Neural cell (in vitro differentiated cells): ENCODE measurements at regions not wholly inside any gene's neighbourhood (a gene's known extent, or its start where the extent isn't known, plus 50 kb on each side); places are given as distances from the start of the nearest gene placed in this dataset.

Source experiments
- H2AFZ ChIP-seq: fragments of 200-600, 300-800 bp; sonication (generic), shearing (Covaris generic); 2 replicates; pipeline ENCODE4 v1.6.0; 2014; ENCODE audit warnings: low read depth, mild to moderate bottlenecking, antibody characterized with exemption, low read length, moderate library complexity
- H3F3A ChIP-seq: fragments of 200-600 bp; shearing (Covaris generic); 2 replicates; pipeline ENCODE4 v1.6.1; 2016; ENCODE audit warnings: mild to moderate bottlenecking, moderate library complexity, mixed read lengths, antibody characterized with exemption, low read length; ENCODE audit not compliant: insufficient read depth, poor library complexity, severe bottlenecking
- H3K27ac ChIP-seq: fragments of 200-600, 300-800 bp; sonication (generic), shearing (Covaris generic); 2 replicates; pipeline ENCODE4 v1.5.1; 2014; ENCODE audit warnings: mild to moderate bottlenecking, low read length, moderate library complexity
- H3K27me3 ChIP-seq: fragments of 300-800, 200-600 bp; sonication (generic), shearing (Covaris generic); 2 replicates; pipeline ENCODE4 v1.6.0; 2014; ENCODE audit warnings: mild to moderate bottlenecking, low read depth, low read length, moderate library complexity; ENCODE audit not compliant: insufficient read depth
- H3K36me3 ChIP-seq: fragments of 300-800, 200-600 bp; sonication (generic), shearing (Covaris generic); 2 replicates; pipeline ENCODE4 v1.5.1; 2014; ENCODE audit warnings: mild to moderate bottlenecking, antibody characterized with exemption, low read length, moderate library complexity; ENCODE audit not compliant: insufficient read depth
- H3K4me2 ChIP-seq: fragments of 300-800, 200-600 bp; sonication (generic), shearing (Covaris generic); 2 replicates; pipeline ENCODE4 v1.6.0; 2014; ENCODE audit warnings: mild to moderate bottlenecking, low read length
- H3K4me3 ChIP-seq: fragments of 300-800, 200-600 bp; sonication (generic), shearing (Covaris generic); 2 replicates; pipeline ENCODE4 v1.5.1; 2014; ENCODE audit warnings: mild to moderate bottlenecking, low read length, moderate library complexity
- H3K79me2 ChIP-seq: fragments of 200-600 bp; shearing (Covaris generic); replicated peaks from 2 replicates; pipeline ENCODE4 v1.6.0; 2014; ENCODE audit warnings: mild to moderate bottlenecking, low read length, moderate library complexity; ENCODE audit not compliant: insufficient read depth
- H3K9ac ChIP-seq: fragments of 300-800, 200-600 bp; sonication (generic), shearing (Covaris generic); 2 replicates; pipeline ENCODE4 v1.6.1; 2016; ENCODE audit warnings: mild to moderate bottlenecking, low read length, mixed read lengths
- H3K9me2 ChIP-seq: fragments of 200-600 bp; shearing (Covaris generic); 2 replicates; pipeline ENCODE4 v1.6.1; 2016; ENCODE audit warnings: mild to moderate bottlenecking, low read length, mixed read lengths; ENCODE audit not compliant: insufficient read depth
- H3K9me3 ChIP-seq: fragments of 200-600, 300-800 bp; sonication (generic), shearing (Covaris generic); 2 replicates; pipeline ENCODE4 v1.6.1; 2016; ENCODE audit warnings: mild to moderate bottlenecking, mixed run types, low read length, moderate library complexity, mixed read lengths
- H4K20me1 ChIP-seq: fragments of 200-600 bp; shearing (Covaris generic); 2 replicates; pipeline ENCODE4 v1.6.1; 2016; ENCODE audit warnings: mild to moderate bottlenecking, mixed run types; ENCODE audit not compliant: insufficient read depth
- EP300 ChIP-seq: fragments of 450-650 bp; conservative IDR thresholded peaks from 2 replicates; pipeline ENCODE4 v1.6.1; 2014; ENCODE audit warnings: antibody characterized with exemption, mild to moderate bottlenecking, moderate library complexity; ENCODE audit not compliant: poor library complexity, severe bottlenecking
- EZH2 ChIP-seq: fragments of 200-600, 300-800 bp; shearing (Covaris generic), sonication (generic); IDR thresholded peaks from 2 replicates; pipeline ENCODE4 v1.6.1; 2014; ENCODE audit warnings: antibody characterized with exemption, low read length, borderline replicate concordance, mild to moderate bottlenecking; ENCODE audit not compliant: insufficient read depth, poor library complexity, severe bottlenecking
- MXI1 ChIP-seq: fragments of 450-650 bp; conservative IDR thresholded peaks from 2 replicates; pipeline ENCODE4 v1.6.1; 2014; ENCODE audit warnings: antibody characterized with exemption, mild to moderate bottlenecking; ENCODE audit not compliant: poor library complexity, severe bottlenecking
- POLR2AphosphoS5 ChIP-seq: IDR thresholded peaks from 2 replicates; pipeline ENCODE4 v1.6.1; 2012
- RAD21 ChIP-seq: fragments of 450-650 bp; conservative IDR thresholded peaks from 2 replicates; pipeline ENCODE4 v1.6.1; 2014; ENCODE audit warnings: antibody characterized with exemption, mild to moderate bottlenecking, moderate library complexity
- SMC3 ChIP-seq: fragments of 450-650 bp; conservative IDR thresholded peaks from 2 replicates; pipeline ENCODE4 v1.6.1; 2014; ENCODE audit warnings: antibody characterized with exemption, mild to moderate bottlenecking, moderate library complexity; ENCODE audit not compliant: poor library complexity
- TAF1 ChIP-seq: IDR thresholded peaks from 2 replicates; pipeline ENCODE4 v1.6.1; 2012; ENCODE audit warnings: low read depth
- TF ChIP-seq, protein P1 (sequence below): IDR thresholded peaks from 2 replicates; pipeline ENCODE4 v1.6.1; 2012; ENCODE audit warnings: borderline replicate concordance
- TF ChIP-seq, protein P2 (sequence below): fragments of 450-650 bp; IDR thresholded peaks from 2 replicates; pipeline ENCODE4 v1.5.1; 2014; ENCODE audit warnings: antibody characterized with exemption, mild to moderate bottlenecking, moderate library complexity; ENCODE audit not compliant: poor library complexity, severe bottlenecking

DNA sequence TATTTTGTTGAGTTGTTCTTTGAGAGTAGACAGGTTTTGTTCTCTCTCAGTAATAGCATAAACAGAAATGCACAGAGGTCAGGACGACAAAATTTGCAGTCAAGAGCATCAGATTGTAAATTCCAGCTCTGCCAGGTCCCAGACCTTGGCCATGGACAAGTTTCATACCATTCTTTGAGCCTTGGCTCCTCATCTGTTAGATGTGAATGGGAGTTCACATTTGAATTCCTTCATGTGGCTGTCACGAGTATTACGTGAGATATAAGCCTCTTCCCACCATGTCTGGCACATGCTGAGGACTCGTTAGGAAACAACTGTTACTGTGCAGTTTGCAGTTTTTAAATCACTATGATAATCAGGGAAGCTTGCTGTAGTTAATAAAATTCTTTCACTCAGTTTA lies 93.2 kb upstream of the KCTD3 start:
- H3K9me2 ChIP-seq = no peaks in the 10 kb centered on the region
- no peaks in the 10 kb centered on the region for H3K9me3 ChIP-seq
- H2AFZ ChIP-seq = no peak overlapping the region
- H3K79me2 ChIP-seq = no peaks in the 10 kb centered on the region
- no peaks in the 10 kb centered on the region for H3K27me3 ChIP-seq
- H3K4me2 ChIP-seq = no peak overlapping the region
- no peak for TF ChIP-seq EP300
- TF ChIP-seq, protein P1, sequence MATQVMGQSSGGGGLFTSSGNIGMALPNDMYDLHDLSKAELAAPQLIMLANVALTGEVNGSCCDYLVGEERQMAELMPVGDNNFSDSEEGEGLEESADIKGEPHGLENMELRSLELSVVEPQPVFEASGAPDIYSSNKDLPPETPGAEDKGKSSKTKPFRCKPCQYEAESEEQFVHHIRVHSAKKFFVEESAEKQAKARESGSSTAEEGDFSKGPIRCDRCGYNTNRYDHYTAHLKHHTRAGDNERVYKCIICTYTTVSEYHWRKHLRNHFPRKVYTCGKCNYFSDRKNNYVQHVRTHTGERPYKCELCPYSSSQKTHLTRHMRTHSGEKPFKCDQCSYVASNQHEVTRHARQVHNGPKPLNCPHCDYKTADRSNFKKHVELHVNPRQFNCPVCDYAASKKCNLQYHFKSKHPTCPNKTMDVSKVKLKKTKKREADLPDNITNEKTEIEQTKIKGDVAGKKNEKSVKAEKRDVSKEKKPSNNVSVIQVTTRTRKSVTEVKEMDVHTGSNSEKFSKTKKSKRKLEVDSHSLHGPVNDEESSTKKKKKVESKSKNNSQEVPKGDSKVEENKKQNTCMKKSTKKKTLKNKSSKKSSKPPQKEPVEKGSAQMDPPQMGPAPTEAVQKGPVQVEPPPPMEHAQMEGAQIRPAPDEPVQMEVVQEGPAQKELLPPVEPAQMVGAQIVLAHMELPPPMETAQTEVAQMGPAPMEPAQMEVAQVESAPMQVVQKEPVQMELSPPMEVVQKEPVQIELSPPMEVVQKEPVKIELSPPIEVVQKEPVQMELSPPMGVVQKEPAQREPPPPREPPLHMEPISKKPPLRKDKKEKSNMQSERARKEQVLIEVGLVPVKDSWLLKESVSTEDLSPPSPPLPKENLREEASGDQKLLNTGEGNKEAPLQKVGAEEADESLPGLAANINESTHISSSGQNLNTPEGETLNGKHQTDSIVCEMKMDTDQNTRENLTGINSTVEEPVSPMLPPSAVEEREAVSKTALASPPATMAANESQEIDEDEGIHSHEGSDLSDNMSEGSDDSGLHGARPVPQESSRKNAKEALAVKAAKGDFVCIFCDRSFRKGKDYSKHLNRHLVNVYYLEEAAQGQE = no peak
- TF ChIP-seq RAD21 = no peak
- no peak for TF ChIP-seq MXI1
- no peak for TF ChIP-seq TAF1
- no peak for TF ChIP-seq SMC3
- TF ChIP-seq, protein P2, sequence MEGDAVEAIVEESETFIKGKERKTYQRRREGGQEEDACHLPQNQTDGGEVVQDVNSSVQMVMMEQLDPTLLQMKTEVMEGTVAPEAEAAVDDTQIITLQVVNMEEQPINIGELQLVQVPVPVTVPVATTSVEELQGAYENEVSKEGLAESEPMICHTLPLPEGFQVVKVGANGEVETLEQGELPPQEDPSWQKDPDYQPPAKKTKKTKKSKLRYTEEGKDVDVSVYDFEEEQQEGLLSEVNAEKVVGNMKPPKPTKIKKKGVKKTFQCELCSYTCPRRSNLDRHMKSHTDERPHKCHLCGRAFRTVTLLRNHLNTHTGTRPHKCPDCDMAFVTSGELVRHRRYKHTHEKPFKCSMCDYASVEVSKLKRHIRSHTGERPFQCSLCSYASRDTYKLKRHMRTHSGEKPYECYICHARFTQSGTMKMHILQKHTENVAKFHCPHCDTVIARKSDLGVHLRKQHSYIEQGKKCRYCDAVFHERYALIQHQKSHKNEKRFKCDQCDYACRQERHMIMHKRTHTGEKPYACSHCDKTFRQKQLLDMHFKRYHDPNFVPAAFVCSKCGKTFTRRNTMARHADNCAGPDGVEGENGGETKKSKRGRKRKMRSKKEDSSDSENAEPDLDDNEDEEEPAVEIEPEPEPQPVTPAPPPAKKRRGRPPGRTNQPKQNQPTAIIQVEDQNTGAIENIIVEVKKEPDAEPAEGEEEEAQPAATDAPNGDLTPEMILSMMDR = no peak
- TF ChIP-seq POLR2AphosphoS5 = no peak
- TF ChIP-seq EZH2 = no peak
- no peak overlapping the region for H3K9ac ChIP-seq
- no peaks in the 10 kb centered on the region for H3F3A ChIP-seq
- H3K27ac ChIP-seq = no peak overlapping the region
- H3K36me3 ChIP-seq = no peaks in the 10 kb centered on the region
- no peak overlapping the region for H3K4me3 ChIP-seq
- H4K20me1 ChIP-seq = no peaks in the 10 kb centered on the region

DNA sequence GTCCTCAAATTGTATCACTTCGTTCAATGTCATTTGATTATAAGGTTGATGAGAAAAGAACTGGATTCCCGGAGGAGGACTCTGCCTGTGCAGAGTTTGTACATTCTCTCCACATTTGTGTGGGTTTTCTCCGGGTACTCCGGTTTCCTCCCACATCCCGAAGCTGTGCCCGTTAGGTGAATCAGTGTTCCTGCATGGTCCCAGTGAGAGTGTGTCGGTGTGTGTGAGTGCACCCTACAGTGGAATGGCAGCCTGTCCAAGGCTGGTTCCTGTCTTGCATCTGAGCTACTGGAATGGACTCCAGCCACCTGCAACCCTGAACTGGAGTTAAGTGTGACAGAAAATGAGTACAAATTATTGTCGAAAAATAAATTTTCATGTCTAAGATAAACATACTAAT lies 92.2 kb upstream of the KCTD3 start:
- Histone ChIP-seq H3K9me2 (no peaks in the 10 kb centered on the region), H3K36me3 (no peaks in the 10 kb centered on the region), H3K9me3 (no peaks in the 10 kb centered on the region), H4K20me1 (no peaks in the 10 kb centered on the region), H3F3A (no peaks in the 10 kb centered on the region), H3K27me3 (no peaks in the 10 kb centered on the region), H3K79me2 (no peaks in the 10 kb centered on the region), H3K27ac (no peak overlapping the region), H3K4me3 (no peak overlapping the region), H3K4me2 (no peak overlapping the region), H2AFZ (no peak overlapping the region), H3K9ac (no peak overlapping the region)
- TF ChIP-seq EP300 (no peak), TAF1 (no peak), EZH2 (no peak), SMC3 (no peak), POLR2AphosphoS5 (no peak), MXI1 (no peak), RAD21 (no peak)
- TF ChIP-seq, protein P1 = no peak
- TF ChIP-seq, protein P2 = no peak
